ENCODE measurements at regions not wholly inside any gene's neighbourhood (a gene's known extent, or its start where the extent isn't known, plus 50 kb on each side); places are given as distances from the start of the nearest gene placed in this dataset.

- TF ChIP-seq ZFP36 (IDR thresholded peaks at IDR 0.05; ENCODE audit: borderline replicate concordance, partially characterized antibody) (no peak), MAX (IDR thresholded peaks at IDR 0.05) (no peak), CTCF (IDR thresholded peaks at IDR 0.05) (no peak), EP300 (IDR thresholded peaks at IDR 0.05) (no peak), FOSL2 (IDR thresholded peaks at IDR 0.05) (no peak), FOSL2 (CRISPR knock-in tag; IDR thresholded peaks at IDR 0.05) (no peak), NR3C1 (IDR thresholded peaks at IDR 0.05) (no peak), RNF2 (IDR thresholded peaks at IDR 0.05; ENCODE audit: borderline replicate concordance, low read depth) (no peak), RAD21 (conservative IDR thresholded peaks at IDR 0.05 in 1 of 2, IDR thresholded peaks at IDR 0.05 in 1 of 2) (no peak), SREBF2 (IDR thresholded peaks at IDR 0.05) (no peak), USF2 (IDR thresholded peaks at IDR 0.05) (no peak)
- TF ChIP-seq, protein P1, sequence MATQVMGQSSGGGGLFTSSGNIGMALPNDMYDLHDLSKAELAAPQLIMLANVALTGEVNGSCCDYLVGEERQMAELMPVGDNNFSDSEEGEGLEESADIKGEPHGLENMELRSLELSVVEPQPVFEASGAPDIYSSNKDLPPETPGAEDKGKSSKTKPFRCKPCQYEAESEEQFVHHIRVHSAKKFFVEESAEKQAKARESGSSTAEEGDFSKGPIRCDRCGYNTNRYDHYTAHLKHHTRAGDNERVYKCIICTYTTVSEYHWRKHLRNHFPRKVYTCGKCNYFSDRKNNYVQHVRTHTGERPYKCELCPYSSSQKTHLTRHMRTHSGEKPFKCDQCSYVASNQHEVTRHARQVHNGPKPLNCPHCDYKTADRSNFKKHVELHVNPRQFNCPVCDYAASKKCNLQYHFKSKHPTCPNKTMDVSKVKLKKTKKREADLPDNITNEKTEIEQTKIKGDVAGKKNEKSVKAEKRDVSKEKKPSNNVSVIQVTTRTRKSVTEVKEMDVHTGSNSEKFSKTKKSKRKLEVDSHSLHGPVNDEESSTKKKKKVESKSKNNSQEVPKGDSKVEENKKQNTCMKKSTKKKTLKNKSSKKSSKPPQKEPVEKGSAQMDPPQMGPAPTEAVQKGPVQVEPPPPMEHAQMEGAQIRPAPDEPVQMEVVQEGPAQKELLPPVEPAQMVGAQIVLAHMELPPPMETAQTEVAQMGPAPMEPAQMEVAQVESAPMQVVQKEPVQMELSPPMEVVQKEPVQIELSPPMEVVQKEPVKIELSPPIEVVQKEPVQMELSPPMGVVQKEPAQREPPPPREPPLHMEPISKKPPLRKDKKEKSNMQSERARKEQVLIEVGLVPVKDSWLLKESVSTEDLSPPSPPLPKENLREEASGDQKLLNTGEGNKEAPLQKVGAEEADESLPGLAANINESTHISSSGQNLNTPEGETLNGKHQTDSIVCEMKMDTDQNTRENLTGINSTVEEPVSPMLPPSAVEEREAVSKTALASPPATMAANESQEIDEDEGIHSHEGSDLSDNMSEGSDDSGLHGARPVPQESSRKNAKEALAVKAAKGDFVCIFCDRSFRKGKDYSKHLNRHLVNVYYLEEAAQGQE (IDR thresholded peaks at IDR 0.05), result no peak
These were observed 1335.3 kb upstream of the CDH2 start for GRCh38 chr18:29512203-29512602.
